ENCODE measurements at regions not wholly inside any gene's neighbourhood (a gene's known extent, or its start where the extent isn't known, plus 50 kb on each side); places are given as distances from the start of the nearest gene placed in this dataset.

DNA sequence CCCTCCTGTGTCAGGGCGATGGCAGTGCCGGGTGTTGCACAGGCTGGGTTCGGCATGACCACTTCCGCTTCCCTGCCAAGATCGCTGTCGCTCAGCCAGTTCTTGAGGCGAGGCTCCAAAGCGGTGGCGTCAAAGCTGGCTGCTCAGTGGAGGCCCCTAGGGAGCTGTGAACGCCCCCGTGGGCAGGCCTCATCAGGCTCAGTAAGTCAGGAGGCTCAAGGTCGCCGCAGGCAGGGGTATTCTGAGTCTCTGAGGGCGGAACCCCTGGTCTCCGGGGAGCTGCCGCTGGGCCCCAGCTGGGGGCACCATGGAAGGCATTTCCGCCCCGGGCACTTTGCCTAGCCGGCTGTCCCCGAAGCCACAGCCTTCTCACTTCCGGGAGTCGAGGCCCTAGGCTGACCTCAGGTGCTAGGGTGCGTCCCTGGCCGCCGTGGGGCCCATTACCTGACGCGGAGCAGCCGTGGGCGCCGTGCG, 210.4 kb downstream of the SOCS6 start:
- TF ChIP-seq CEBPB (IDR thresholded peaks at IDR 0.05) = no peak
- TF ChIP-seq, protein P1, sequence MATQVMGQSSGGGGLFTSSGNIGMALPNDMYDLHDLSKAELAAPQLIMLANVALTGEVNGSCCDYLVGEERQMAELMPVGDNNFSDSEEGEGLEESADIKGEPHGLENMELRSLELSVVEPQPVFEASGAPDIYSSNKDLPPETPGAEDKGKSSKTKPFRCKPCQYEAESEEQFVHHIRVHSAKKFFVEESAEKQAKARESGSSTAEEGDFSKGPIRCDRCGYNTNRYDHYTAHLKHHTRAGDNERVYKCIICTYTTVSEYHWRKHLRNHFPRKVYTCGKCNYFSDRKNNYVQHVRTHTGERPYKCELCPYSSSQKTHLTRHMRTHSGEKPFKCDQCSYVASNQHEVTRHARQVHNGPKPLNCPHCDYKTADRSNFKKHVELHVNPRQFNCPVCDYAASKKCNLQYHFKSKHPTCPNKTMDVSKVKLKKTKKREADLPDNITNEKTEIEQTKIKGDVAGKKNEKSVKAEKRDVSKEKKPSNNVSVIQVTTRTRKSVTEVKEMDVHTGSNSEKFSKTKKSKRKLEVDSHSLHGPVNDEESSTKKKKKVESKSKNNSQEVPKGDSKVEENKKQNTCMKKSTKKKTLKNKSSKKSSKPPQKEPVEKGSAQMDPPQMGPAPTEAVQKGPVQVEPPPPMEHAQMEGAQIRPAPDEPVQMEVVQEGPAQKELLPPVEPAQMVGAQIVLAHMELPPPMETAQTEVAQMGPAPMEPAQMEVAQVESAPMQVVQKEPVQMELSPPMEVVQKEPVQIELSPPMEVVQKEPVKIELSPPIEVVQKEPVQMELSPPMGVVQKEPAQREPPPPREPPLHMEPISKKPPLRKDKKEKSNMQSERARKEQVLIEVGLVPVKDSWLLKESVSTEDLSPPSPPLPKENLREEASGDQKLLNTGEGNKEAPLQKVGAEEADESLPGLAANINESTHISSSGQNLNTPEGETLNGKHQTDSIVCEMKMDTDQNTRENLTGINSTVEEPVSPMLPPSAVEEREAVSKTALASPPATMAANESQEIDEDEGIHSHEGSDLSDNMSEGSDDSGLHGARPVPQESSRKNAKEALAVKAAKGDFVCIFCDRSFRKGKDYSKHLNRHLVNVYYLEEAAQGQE (IDR thresholded peaks at IDR 0.05; ENCODE audit: low read depth) = no peak
- no peak for TF ChIP-seq TAF1 (IDR thresholded peaks at IDR 0.05; ENCODE audit: low read depth)
- TF ChIP-seq, protein P2, sequence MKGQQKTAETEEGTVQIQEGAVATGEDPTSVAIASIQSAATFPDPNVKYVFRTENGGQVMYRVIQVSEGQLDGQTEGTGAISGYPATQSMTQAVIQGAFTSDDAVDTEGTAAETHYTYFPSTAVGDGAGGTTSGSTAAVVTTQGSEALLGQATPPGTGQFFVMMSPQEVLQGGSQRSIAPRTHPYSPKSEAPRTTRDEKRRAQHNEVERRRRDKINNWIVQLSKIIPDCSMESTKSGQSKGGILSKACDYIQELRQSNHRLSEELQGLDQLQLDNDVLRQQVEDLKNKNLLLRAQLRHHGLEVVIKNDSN (IDR thresholded peaks at IDR 0.05) = no peak
- TF ChIP-seq, protein P3, sequence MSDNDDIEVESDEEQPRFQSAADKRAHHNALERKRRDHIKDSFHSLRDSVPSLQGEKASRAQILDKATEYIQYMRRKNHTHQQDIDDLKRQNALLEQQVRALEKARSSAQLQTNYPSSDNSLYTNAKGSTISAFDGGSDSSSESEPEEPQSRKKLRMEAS (IDR thresholded peaks at IDR 0.05) = no peak
- no peak for TF ChIP-seq RAD21 (IDR thresholded peaks at IDR 0.05; ENCODE audit: low read depth)
- TF ChIP-seq NFIC (IDR thresholded peaks at IDR 0.05) = no peak
- no peak for TF ChIP-seq TEAD4 (IDR thresholded peaks at IDR 0.05)
- TF ChIP-seq EP300 (IDR thresholded peaks at IDR 0.05; ENCODE audit: borderline replicate concordance) = no peak
- TF ChIP-seq EGR1 (IDR thresholded peaks at IDR 0.05) = no peak

Measured in Ishikawa (cell line).